ENCODE measurements at regions not wholly inside any gene's neighbourhood (a gene's known extent, or its start where the extent isn't known, plus 50 kb on each side); places are given as distances from the start of the nearest gene placed in this dataset.
"Not testable (repeated sequence)": the region's sequence is repeated elsewhere in the genome, so short reads cannot be mapped to it uniquely, and the experiment has no call there.

DNA sequence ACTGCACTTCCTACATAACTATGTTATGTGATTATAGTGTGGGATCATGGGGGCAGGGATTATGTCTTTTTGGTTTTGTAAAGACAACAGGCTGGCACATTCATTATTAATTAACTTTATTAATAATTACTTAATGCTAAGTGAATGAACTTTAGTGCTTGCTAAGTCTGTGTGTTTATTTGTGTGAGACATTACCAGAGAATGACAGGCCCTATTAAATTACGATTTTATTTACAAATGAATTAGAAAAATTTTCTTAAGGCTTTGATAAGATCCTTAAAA is 100.9 kb downstream of the CD83 start:
- no peak for DNase-seq

DNA sequence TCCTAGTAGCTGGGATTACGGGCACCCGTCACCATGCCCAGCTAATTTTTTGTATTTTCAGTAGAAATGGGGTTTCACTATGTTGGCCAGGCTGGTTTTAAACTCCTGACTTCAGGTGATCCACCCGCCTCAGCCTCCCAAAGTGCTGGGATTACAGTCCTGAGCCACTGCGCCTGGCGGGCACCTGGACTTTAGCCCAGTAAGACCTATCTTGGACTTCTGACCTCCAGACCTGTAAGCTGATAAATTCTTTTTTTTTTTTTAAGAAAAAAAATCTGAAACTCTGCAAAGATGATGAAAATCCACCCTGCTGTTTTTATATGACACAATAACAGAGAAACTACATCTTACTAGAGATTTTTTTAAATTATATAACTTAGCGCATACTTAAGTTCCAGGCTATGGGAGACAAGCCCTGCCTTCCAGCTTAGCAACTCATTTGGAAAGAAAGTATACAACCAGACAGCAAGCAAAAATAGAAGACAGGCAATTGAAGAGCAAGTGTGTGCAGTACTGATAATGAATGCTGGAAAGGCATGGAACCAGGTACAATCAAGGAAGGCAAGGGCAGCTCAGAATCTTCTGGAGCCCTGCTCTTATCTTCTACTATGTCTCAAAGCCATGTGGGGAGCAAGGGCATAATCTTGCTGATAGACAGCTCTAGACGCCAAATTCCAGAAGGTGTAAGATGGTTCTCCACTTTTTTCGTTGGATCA is 104.2 kb downstream of the CD83 start:
- DNase-seq = no peak

DNA sequence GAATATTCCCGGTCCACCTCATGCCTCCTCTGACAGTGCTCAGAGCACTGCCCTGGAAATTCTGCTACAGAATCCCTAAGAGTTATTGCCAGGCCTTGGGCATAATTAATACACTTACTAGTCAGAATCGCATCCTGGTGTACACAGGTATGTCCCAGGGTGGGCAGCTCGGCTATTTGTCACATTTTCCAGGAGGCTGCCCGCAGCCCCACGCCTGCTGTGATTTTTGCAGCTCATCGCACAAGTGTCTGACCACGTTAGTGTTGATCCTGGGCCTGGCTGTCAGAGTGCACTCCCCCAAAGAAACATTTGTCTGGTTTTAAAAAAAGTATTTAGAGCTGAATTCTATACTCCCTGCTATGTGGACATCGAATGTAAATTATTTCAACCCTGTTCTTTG is 105.4 kb downstream of the CD83 start:
- DNase-seq = no peak

DNA sequence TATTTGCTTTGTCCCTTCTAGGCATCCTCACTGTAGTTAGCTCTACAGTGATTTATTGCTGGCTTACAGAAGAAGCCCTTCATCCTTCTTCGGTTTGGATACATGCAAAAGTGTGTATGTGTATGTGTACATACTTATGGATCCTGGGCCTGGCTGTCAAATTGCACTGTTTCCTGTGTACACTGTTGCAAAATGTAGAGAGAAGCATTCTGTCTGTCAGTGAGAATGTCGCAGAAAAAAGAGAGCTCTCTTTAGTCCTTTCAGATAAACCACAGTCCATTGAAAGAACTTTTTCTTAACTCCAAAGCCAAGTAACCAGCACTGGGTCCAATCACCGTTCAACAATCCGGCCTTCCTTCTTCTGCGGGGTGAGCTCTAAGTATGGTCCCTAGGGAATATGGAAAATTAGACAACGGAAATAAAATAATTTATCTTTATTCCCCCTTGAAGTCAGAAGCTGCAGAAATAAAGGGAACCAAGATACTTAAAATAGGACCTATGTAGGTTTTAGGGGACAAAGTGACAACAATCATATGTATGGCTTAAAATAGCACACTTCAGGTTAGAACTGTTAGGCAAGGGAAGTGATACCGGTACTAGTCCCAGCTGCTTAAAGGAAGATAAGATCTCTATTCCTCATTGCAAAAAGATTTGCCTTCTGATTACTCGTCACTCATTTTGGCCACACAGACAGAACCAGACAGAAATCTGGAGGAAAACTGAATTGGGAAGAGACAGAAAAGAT is 107.0 kb downstream of the CD83 start:
- DNase-seq = no peak

DNA sequence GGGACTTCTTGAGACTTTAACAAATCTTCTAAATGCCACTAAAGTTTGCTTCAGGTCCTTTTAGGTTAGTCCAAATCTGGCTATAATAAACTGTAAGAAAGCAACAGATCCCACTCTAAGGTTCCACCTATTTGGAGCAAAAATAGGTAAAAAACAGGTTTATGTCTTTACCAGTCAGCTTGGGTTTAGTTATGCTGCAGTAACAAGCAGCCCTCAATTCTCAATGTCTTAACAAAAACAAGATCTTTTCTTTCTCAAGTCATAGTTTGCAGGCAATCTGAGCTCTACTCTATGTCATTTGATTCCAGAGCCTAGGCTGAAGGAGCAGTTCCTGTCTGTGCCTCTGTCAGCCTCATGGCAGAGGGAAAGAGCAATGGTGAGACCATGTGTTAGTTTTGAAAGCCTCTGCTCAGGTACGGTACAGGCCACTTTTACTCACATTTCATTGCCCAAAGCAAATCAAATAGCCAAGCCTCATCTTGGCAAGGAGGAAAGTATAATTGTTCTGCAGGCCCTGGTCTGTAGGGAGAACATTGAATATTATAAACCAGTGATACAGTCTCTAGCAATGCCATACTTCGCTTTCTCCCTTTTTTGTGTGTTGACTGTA is 108.6 kb downstream of the CD83 start:
- no peak for DNase-seq

DNA sequence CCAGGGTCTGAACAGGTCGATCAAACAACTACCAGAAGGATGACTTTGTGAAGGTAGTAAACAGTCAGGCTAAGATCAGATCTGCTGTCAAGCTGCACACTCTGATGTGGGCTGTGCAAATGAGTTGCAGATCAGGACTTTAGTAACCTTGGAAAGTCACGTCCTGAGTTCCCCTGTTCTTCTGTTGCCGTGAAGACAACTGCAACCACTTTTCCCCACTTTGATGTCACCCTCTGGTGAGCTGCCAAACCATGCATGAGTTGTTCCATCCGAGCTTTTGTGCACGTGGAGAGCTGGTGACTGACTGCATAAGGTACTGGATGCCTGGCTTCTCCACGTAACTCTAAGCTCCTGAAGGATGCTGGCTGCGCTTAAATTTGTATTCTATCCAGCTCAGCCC is 111.0 kb downstream of the CD83 start:
- DNase-seq = no peak

DNA sequence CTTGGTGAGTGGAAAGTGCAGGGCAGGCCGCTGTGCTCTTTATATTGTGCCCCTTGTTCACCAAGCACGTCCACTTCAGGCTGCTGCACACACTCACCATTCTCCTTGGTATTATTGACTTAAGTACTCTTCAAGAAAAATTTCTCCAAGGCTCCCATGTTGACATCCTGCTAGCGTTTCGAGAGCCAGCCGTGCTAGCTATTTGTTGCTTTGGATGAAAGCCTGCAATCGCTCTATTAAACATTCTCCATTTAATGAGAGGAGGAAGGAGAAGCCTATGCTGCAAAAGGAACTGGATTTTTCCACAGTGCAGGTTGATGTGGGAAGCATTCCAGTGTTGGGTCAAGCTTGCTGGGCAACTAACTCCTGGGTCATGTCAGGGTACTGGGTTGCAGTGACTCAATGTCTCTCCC is 113.5 kb downstream of the CD83 start:
- no peak for DNase-seq

DNA sequence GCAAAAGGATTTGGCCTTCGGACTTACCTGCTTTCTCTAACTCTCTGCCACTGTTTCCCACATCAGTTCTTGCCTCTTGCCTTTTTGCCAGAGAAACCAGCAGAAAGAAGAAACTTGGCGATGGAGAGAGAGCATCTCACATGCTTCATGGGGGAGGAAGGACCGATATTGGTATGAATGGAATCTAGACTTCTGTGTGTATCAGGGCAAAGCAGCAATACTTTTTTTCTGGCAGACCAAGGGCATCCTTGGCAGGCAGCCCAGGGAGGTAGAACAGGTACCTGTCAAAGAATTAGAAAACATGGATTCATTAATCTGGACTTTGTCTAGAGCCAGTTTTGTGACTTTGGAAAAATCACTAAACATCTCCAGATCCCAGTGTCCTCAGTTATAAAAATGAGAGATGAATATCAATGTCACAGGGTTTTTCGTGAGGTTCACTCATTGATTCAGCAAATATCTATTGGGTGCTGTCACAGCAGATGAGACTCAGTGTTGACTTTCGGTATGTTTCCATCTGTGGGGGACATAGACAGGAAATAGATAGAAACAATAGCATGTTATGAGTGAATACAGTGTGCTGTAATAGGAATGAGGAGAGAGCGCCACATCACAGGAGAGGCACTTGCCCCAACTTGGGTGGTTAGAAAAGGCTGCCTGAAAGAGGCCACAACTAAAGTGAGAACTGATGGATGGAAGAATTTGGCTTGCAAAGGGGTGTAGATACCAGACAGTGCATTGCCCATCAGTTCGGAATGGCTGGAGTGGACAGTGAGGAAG is 114.1 kb downstream of the CD83 start:
- no peak for DNase-seq

DNA sequence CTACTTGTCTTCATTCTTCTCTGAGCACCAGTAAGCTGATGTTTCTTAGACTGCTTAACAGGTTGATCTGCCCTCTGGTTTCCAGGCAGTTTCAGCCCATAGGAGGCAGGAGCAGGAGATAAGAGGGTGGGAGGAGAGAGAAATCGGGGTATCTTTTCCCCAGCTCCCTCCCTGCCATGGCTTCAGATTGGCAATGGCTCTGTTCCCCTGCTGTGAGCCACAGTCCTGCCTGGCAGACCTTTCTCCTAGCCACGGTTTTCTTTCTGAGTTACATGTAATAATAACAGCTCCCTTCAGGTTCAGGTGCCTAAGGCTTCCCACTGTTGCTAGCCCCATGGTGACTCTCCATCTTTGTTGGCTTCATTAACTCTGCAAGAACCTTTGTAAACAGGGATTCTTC is 115.3 kb downstream of the CD83 start:
- DNase-seq = no peak

DNA sequence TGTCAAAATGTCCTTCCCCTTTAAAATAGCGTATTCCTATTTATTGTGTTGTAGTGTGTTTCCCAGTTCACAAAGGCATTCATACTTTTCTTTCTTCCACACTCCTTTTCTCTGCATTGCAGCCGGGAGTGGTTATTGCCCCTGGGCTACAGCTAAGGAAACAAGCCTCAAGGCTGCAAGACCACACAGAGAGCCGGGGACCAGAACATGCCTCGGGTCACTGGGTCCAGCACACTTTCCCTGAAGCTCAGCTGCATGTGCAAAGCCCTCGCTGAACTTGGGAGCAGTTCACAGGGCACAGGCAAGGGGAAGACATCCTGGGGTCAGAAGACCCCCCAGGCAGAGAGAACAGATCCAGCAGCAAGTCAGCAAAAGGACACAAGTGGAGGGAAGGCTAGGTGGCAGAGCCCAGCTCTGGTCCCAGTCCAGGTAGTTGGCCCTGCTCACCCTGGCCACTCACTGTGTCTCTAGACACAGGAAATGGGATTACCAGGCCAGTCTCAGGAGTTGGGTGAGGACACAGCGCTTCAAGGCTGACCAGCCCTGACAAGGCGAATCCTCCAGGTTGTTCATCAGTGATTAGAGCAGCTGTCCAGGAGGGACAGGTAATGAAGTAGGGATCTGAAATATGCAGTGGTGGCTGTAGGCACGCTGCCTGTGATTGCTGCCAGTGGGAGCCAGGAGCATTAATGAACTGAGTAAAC is 118.2 kb downstream of the CD83 start:
- no peak for DNase-seq

DNA sequence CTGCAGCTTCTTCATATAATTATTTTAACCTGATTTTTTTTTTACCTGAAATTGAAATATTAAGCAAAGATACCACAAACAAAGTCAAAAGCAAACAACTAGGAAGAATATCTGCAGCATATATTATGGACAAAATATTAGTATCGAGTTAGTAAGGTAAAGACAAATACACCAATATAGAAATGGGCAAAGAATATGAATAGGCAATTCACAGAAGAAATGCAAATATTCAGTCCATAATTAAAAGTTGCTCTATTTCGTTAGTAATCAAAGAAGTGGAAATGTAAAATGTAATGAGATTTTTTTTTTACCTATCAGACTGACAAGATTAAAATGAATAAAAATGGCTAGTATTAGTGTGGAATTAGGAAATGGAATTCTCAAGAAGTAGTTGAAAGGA is 121.5 kb downstream of the CD83 start:
- DNase-seq = no peak

DNA sequence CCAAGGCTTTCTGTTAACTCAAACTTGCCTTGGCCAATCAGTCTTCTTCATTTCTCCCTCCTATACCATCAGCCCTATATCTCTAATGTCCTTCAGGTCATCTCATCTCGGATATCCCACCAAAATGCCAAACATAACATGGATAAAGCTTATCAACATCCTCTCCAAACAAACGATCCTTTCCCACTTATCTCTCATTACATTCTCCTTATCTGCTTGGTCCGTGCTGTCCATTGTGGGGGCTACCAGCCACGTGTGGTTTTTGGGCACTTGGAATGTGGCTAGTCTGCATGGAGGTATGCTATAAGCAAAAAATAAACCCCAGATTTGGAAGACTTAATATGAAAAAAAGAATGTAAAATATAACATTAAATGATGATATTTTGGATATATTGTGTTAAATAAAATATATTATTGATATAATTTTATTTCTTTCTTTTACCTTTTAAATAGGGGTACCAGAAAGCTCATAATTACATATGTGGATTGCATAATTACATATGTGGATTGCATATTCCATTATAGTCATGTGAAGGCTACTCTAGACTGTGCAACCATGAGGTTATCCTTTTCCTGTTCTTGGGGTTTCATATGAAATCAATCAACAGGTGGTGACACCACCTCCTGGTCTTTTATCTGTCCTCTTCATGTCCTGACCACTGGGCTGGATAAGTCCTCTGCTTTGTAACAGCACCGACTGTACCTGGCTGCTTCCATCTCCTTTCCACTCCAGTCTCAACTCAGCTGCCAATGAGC is 123.0 kb downstream of the CD83 start:
- no peak for DNase-seq

DNA sequence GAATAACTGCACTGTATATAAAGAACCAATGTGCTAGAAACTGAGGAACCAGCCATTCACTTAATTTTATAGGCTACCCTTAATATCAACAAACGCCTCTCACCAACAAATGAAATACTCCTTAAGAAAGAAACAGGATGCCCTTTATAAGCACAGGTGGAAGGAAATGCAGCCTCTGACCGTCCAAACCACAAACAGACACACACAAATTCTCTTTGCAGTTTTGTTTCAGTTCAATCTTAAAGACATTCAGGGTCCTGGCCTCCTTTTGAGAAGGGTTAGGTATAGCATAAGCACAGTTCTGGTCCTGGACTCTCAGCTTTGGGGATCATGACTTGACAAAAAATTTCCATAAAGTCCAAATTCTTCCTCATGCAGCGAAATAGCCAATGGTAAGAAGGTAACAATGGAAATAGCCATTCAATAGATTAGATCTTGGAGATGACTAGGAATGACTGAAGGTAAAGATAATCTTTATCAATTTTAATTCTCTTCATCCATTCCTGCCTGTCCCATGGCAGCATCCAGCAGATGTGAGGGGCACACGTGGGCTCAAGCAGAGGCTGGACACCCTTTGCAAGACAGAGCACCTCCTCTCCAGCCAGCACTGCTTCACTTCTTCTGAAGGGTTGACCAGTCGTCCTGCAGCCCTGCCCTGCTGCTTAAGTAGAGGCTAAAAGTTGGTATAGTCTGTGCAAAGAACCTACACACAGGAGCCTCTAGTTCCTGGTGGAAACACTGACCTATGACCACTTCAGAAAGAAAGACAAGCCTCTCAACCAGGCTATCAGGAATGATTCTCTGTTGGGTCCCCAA is 123.9 kb downstream of the CD83 start:
- no peak for DNase-seq

DNA sequence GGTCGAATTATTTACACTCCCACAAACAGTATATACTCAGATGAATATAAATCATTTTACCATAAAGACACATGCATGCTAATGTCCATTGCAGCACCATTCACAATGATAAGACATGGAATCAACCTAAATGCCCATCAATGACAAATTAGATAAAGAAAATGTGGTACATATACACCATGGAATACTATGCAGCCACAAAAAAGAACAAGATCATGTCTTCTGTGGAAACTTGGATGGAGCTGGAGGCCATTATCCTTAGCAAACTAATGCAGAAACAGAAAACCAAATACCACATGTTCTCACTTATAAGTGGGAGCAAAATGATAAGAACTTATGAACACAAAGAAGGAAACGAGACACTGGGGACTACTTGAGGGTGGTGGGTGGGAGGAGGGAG is 125.3 kb downstream of the CD83 start:
- DNase-seq = not testable (repeated sequence)

DNA sequence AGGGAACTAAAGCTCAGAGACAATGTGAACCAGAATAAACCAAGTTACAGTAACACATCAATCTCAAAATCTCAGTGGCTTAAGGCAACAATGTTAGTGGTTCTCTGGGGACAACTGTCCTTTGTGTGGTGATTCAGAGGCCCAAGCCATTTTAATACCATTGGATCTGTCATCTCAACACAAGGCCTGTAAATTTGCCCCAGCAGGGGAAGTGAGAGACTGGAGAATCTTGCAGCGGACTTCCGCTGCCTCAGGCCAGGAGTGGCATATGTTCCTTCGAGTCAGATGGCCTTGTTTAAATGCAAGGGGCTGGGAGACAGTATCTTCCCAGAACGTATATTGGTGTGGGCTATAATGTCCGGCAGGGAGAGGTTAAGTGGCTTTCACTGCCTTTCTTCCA is 126.0 kb downstream of the CD83 start:
- no peak for DNase-seq

DNA sequence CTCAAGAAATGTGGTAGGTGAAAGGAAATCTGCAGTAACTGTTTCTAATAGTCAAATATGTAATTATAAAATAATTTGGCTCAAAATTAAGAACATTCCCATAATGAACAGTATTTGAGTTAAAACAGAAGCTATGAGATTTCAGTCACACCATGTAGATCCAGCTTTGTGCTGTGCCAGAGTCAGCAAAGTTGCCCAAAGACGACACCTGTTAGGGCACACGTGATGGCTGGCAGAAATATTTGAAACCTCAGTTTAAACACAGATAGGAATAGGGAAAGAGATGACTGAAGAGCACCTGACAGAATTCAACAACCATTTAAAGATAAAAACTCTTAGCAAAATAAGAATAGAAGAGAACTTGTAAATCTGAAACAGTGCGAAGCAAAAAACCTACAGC is 129.3 kb downstream of the CD83 start:
- no peak for DNase-seq

DNA sequence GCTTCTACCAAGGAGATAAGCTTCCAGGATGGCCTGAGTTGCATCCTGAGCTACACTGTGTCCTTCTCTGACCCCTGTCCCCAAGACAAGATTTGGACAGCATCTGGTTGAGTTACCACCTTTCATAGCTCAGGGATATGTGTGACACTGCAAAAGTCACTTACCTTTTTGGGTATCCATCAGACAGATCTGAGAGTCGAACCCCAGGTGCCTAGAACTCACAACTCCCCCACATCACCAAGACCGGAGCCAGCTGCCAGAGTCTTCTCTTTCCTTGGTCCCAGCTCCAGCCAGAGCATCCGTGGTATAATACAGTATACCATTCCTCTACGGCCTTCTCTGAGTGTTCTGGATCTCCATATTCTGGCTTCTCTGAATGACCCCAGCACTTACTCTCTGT is 133.0 kb downstream of the CD83 start:
- no peak for DNase-seq

DNA sequence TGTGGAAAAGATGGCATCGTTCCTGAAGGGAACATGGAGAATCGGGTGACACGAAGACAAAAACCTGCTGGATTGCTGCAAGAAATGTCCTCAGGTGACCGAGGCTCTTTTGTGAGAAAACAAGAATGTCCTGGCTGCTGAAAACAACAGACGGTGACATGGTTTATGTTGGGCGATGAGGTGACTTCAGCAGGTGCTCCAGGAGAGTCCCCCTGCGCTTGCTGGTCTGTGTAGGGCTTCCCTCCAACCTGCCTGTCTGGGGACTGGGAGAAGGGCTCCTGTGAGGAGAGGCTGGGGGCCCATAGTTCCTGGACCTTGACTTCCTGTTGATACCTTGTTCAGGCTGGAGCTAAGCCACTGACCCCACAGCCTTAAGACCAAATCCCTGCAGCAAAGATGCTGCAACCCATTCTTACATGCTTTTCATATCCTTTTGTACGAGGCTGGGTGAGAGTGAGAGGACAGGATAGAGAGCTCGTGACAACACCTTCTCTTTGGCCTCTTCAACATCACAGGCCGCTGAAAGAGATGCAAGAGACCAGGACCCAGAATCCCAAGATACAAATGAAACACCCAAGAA is 134.8 kb downstream of the CD83 start:
- no peak for DNase-seq

DNA sequence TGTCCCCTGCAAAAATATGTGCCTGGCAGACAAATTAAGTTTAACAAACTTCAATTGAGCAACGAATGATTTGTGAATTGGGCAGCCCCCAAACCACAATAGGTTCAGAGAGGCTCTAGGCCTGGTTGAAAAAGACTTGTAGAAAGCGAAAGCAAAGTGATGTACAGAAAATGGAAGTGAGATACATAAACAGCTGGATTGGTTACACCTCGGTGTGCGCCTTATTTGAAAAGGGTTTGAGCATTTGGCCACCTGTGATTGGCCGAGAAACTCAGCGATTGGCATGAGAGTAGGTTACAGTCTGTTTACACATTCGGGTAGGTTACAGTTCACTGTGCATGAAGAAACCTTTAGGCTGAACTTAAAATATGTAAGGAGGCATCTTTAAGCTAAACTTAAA is 136.9 kb downstream of the CD83 start:
- no peak for DNase-seq

DNA sequence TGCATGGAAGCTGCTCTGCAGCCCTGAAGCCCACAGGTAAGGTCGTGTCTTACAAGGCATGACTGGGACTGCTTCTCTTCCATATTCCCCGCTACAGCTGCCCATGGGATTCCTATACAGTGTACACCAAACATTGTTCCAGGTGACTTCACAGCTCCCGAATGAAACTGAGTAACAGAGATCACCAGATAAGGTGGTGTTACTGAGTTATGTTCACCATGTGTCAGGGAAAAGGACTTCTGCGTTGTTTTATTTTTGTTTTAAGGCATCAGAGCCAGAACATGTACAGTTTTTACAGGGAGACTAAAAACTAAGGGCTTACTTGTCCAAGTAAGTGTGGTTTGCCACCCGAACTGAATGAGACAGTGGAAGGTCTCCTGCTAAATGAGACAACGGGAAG is 138.3 kb downstream of the CD83 start:
- DNase-seq = no peak

DNA sequence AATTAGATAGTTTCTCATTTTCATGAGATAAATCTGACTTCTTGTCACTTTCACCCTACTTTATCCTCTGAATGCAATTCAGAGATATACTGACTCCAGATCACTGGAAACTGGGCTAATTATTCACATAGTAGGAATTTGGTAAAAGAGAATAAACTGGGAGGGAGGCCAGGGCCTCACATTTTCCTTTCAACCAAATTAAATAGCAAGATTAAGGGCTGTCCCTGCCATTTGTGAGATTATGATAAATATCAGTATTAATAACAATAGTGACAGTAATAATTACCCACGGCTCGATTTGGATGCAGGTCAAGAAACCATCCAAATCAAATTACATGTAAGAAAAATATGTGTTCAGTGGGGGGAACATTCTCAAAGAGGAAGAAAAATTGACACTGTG is 140.5 kb downstream of the CD83 start:
- DNase-seq = no peak
